H1 (cell line): ENCODE measurements at regions not wholly inside any gene's neighbourhood (a gene's known extent, or its start where the extent isn't known, plus 50 kb on each side); places are given as distances from the start of the nearest gene placed in this dataset.

ENCODE experiments used
- CHD2 ChIP-seq: IDR thresholded peaks from 2 replicates; pipeline ENCODE4 v1.6.1; 2012; ENCODE audit warnings: low read length, improper control_type of control experiment
- E2F6 ChIP-seq: IDR thresholded peaks from 2 replicates; pipeline ENCODE4 v1.6.1; 2012; ENCODE audit warnings: inconsistent platforms
- KDM5A ChIP-seq: fragments of 200-600 bp; IDR thresholded peaks from 2 replicates; pipeline ENCODE4 v1.7.1; 2012; ENCODE audit warnings: mild to moderate bottlenecking, low read length, inconsistent platforms, mixed read lengths
- RAD21 ChIP-seq, 2 experiments: IDR thresholded peaks in 1 of 2; conservative IDR thresholded peaks in 1 of 2; 2 replicates each; pipeline ENCODE4 v1.6.1; 2011; ENCODE audit warnings: low read depth in 2 of 2, low read length in 2 of 2, improper control_type of control experiment in 1 of 2, inconsistent platforms in 1 of 2, mild to moderate bottlenecking in 1 of 2, moderate library complexity in 1 of 2
- RXRA ChIP-seq: IDR thresholded peaks from 2 replicates; pipeline ENCODE4 v1.6.1; 2011; ENCODE audit warnings: low read depth, mild to moderate bottlenecking, low read length, moderate library complexity; ENCODE audit not compliant: insufficient read depth
- SAP30 ChIP-seq: fragments of 300-600 bp; sonication (generic); IDR thresholded peaks from 2 replicates; pipeline ENCODE4 v1.7.1; 2012; ENCODE audit warnings: low read length, moderate library complexity, mild to moderate bottlenecking, inconsistent platforms; ENCODE audit not compliant: insufficient read depth, insufficient replicate concordance
- SIRT6 ChIP-seq: IDR thresholded peaks from one replicate; pipeline ENCODE4 v1.7.1; 2012; ENCODE audit warnings: low read length, inconsistent platforms
- TAF1 ChIP-seq: IDR thresholded peaks from 2 replicates; pipeline ENCODE4 v1.6.1; 2011; ENCODE audit warnings: mild to moderate bottlenecking, low read depth, low read length

- TF ChIP-seq RAD21 (IDR thresholded peaks at IDR 0.05 in 1 of 2, conservative IDR thresholded peaks at IDR 0.05 in 1 of 2; ENCODE audit: low read depth in 2 of 2, low read length in 2 of 2) = no peak
- TF ChIP-seq TAF1 = no peak
- no peak for TF ChIP-seq CHD2
- TF ChIP-seq RXRA = no peak
- no peak for TF ChIP-seq KDM5A
- no peak for TF ChIP-seq E2F6
- TF ChIP-seq SAP30 = no peak
- no peak for TF ChIP-seq SIRT6
These were observed 78.1 kb upstream of the EOMES start (continued) for GRCh38 chr3:27800261-27800660.
